ENCODE measurements at regions not wholly inside any gene's neighbourhood (a gene's known extent, or its start where the extent isn't known, plus 50 kb on each side); places are given as distances from the start of the nearest gene placed in this dataset.

DNA sequence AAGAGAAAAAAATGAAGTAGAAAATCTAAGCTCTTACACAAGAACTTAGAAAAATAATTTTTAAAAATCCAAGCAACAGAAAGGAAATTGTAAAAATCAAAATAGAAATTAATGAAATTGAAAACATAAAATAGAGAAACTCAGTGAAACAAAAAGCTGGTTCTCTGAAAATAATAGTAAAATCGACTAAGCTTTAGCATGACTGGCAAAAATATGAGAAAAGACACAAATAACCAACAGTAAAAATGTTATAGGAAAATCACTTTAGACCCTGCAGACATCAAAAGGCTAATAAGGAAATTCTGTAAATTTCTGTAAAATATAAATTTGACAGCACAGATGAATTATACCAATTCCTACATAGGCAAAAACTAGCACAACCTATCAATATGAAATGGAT, 768.9 kb upstream of the LRRTM1 start:
- no peaks in the 10 kb centered on the region for H3K36me3 ChIP-seq
- no peak for TF ChIP-seq POLR2A (IDR thresholded peaks at IDR 0.05)
- TF ChIP-seq, protein P1, sequence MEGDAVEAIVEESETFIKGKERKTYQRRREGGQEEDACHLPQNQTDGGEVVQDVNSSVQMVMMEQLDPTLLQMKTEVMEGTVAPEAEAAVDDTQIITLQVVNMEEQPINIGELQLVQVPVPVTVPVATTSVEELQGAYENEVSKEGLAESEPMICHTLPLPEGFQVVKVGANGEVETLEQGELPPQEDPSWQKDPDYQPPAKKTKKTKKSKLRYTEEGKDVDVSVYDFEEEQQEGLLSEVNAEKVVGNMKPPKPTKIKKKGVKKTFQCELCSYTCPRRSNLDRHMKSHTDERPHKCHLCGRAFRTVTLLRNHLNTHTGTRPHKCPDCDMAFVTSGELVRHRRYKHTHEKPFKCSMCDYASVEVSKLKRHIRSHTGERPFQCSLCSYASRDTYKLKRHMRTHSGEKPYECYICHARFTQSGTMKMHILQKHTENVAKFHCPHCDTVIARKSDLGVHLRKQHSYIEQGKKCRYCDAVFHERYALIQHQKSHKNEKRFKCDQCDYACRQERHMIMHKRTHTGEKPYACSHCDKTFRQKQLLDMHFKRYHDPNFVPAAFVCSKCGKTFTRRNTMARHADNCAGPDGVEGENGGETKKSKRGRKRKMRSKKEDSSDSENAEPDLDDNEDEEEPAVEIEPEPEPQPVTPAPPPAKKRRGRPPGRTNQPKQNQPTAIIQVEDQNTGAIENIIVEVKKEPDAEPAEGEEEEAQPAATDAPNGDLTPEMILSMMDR (IDR thresholded peaks at IDR 0.05) = no peak
- no peak overlapping the region for H3K27ac ChIP-seq
- no peak for DNase-seq
- H3K4me3 ChIP-seq = no peak overlapping the region
- no peaks in the 10 kb centered on the region for H3K4me1 ChIP-seq
- no peaks in the 10 kb centered on the region for H3K27me3 ChIP-seq
- H3K9me3 ChIP-seq = no peaks in the 10 kb centered on the region

DNA sequence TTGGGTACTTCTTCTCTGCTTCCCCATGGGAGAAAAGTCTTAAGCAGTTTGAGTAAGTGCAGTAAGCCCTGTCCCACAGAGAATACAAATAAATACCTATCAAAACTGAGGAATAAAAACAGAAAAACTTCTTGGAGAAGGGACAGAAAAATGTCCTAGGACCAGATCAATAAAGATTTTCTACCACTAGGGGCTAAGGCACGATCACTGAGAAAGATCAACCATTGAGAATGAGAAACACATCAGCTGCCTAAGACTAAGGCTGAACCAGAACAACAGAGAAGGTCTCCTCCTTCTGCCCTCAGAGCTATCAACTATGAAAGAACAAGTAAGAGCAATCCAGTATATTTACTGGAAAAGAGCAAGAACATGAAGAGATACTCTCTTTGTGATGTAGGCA, 763.6 kb upstream of the LRRTM1 start:
- no peak overlapping the region for H3K27ac ChIP-seq
- no peaks in the 10 kb centered on the region for H3K4me1 ChIP-seq
- H3K36me3 ChIP-seq = no peaks in the 10 kb centered on the region
- no peak for DNase-seq
- no peaks in the 10 kb centered on the region for H3K27me3 ChIP-seq
- no peak overlapping the region for H3K4me3 ChIP-seq
- H3K9me3 ChIP-seq = no peaks in the 10 kb centered on the region
- TF ChIP-seq, protein P1 (IDR thresholded peaks at IDR 0.05) = no peak
- no peak for TF ChIP-seq POLR2A (IDR thresholded peaks at IDR 0.05)

DNA sequence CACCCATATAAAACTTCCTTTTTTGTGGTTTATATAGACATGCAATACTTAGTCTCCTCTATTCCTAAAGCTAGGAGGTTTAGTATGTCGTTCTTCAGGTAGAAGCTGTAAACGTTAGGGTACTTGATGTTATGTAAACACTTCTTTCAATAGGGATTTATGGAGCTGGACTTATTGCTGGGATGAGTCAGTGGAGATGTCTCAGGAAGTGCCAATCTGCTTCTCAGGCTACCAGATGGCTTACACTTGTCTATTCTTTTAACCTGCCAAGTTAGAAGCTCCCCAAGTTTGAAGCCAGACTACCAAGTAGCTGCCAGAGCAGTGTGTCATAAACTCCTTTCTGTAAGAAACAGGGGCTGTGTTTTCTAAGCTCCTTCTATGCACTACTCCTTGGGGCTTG, 756.5 kb upstream of the LRRTM1 start:
- H3K36me3 ChIP-seq = no peaks in the 10 kb centered on the region
- no peak for DNase-seq
- H3K27ac ChIP-seq = no peak overlapping the region
- no peak for TF ChIP-seq POLR2A (IDR thresholded peaks at IDR 0.05)
- TF ChIP-seq, protein P1 (IDR thresholded peaks at IDR 0.05) = no peak
- no peak overlapping the region for H3K4me3 ChIP-seq
- no peaks in the 10 kb centered on the region for H3K27me3 ChIP-seq
- no peaks in the 10 kb centered on the region for H3K9me3 ChIP-seq
- no peaks in the 10 kb centered on the region for H3K4me1 ChIP-seq

DNA sequence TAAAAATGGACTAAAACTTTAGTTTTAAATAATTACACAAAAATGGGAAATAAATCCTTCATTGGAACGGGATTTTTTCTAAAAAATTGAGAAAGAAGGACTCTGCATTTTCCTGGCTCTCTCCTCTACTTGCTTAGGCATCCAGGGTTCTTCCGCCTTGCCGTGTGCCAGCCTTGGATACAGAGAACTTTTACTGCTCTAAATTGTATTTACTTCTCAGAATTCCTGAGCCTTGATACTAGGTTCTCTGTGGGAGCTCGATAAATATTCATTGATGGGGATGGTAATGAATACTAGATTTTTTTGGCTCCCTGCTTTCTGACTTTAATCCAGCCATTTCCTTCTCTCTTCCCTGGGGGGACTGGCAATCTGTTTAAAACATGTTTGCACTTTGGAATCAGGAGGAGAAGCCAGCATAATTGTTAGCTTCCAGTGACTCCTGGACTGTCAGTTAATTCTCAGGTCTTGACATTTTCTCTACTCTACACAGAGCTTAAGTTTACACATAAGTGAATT, 746.1 kb upstream of the LRRTM1 start:
- Histone ChIP-seq H3K27me3 (no peaks in the 10 kb centered on the region), H3K27ac (no peak overlapping the region), H3K9me3 (no peaks in the 10 kb centered on the region), H3K4me3 (no peak overlapping the region), H3K4me1 (no peaks in the 10 kb centered on the region), H3K36me3 (no peaks in the 10 kb centered on the region)
- TF ChIP-seq, protein P1 (IDR thresholded peaks at IDR 0.05) = no peak
- TF ChIP-seq POLR2A (IDR thresholded peaks at IDR 0.05) = no peak
- DNase-seq = no peak

DNA sequence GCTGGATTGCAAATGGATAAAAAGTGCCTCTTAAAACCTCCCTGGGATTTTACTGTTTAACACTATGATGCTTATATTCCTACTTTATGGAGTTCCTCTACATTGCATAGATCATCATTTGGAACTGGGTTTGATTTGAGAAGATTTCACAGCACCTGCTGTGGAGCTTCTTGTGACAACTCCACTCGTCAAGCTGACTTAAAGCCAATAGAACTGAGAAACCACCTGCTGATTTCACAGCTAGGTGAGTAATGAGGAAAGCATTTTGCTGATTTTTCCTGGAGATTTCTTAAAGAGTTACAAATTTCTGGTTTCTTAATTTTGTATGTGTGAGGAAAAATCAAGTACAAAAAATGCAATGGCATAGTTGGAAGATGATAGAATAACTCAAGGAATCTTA, 739.1 kb upstream of the LRRTM1 start:
- no peak overlapping the region for H3K27ac ChIP-seq
- H3K4me3 ChIP-seq = no peak overlapping the region
- H3K36me3 ChIP-seq = no peaks in the 10 kb centered on the region
- DNase-seq = no peak
- H3K27me3 ChIP-seq = no peaks in the 10 kb centered on the region
- H3K4me1 ChIP-seq = no peaks in the 10 kb centered on the region
- H3K9me3 ChIP-seq = no peaks in the 10 kb centered on the region
- TF ChIP-seq POLR2A (IDR thresholded peaks at IDR 0.05) = no peak
- TF ChIP-seq, protein P1 (IDR thresholded peaks at IDR 0.05) = no peak

DNA sequence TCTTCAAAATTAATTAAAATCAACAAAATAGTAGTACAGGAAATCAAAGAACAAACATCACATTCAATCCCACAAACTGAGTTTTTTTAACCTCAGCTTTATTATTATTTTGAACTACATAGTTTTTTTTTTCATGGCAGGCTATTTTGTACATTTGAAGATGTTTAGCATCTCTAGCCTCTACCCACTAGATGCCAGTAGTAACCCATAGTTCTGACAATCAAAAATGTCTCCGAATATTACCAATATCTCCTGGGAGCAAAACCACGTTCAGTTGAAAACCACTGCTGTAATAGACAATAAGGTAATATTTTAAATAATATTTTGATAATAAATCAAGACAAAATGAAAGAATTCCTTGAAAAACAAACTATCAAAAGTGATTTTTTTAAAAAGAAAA, 702.6 kb upstream of the LRRTM1 start:
- Histone ChIP-seq H3K4me1 (no peaks in the 10 kb centered on the region), H3K9me3 (no peaks in the 10 kb centered on the region), H3K27ac (no peak overlapping the region), H3K36me3 (no peaks in the 10 kb centered on the region), H3K27me3 (no peaks in the 10 kb centered on the region), H3K4me3 (no peak overlapping the region)
- DNase-seq = no peak
- TF ChIP-seq, protein P1 (IDR thresholded peaks at IDR 0.05) = no peak
- no peak for TF ChIP-seq POLR2A (IDR thresholded peaks at IDR 0.05)
